Left cardiac atrium (tissue), 4 donors: ENCODE measurements at regions not wholly inside any gene's neighbourhood (a gene's known extent, or its start where the extent isn't known, plus 50 kb on each side); places are given as distances from the start of the nearest gene placed in this dataset.

ENCODE experiments used
- ATAC-seq, 2 donors: fragments of 200-7000 bp; cut with Tn5 transposase; one replicate each; pipeline ENCODE4 v1.9.1; 2020; ENCODE audit warnings: mild to moderate bottlenecking in 2 of 2, moderate library complexity in 2 of 2
- DNase-seq: peaks from one replicate; pipeline ENCODE4 v3.0.0-alpha.2; 2020
- intact Hi-C, 2 donors: fragments of 100-400 bp; cut with DNase I; formaldehyde crosslinking; loops; one replicate each; pipeline versions ENCODE4 v1.14.1 to v1.15.1; 2022 to 2023
- donor health status: DM: no; HTN: yes; CAD: no.
- donor health status: DM: no; HTN: yes; CAD: no; lungs with severe emphysema.
- donor health status: DM: yes; HTN: yes; CAD: no.
- donor health status: Dilated cardiomyopathy.

DNA sequence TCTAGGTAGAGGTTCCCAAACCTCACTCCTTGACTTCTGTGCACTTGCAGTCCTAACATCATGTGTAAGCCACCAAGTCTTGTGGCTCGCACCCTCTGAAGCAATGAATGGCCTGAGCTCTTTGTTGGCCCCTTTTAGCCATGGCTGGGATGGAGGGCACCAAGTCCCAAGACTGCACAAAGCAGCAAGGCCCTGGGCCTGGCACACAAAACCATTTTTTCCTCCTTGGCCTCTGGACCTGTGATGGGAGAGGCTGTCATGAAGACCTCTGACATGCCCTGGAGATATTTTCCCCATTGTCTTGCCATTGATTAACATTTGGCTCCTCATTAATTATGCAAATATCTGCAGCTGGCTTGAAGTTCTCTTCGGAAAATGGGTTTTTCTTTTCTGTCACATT, 60.3 kb upstream of the MALRD1 start:
- intact Hi-C loops: no loop called here
- DNase-seq: no peak
- ATAC-seq: no peak
